T-helper 1 cell treated with Interleukin-12 subunit alpha and Interleukin-12 subunit beta and Interleukin-4 antibody, amounts not matched to agents 30 ng/mL and 1 ng/mL, for 36 hours (primary cell): ENCODE measurements at regions not wholly inside any gene's neighbourhood (a gene's known extent, or its start where the extent isn't known, plus 50 kb on each side); places are given as distances from the start of the nearest gene placed in this dataset.

Experiments
- intact Hi-C: fragments of 100-400 bp; cut with micrococcal nuclease; formaldehyde crosslinking; loops from one replicate; pipeline ENCODE4 v1.15.1; 2024

DNA sequence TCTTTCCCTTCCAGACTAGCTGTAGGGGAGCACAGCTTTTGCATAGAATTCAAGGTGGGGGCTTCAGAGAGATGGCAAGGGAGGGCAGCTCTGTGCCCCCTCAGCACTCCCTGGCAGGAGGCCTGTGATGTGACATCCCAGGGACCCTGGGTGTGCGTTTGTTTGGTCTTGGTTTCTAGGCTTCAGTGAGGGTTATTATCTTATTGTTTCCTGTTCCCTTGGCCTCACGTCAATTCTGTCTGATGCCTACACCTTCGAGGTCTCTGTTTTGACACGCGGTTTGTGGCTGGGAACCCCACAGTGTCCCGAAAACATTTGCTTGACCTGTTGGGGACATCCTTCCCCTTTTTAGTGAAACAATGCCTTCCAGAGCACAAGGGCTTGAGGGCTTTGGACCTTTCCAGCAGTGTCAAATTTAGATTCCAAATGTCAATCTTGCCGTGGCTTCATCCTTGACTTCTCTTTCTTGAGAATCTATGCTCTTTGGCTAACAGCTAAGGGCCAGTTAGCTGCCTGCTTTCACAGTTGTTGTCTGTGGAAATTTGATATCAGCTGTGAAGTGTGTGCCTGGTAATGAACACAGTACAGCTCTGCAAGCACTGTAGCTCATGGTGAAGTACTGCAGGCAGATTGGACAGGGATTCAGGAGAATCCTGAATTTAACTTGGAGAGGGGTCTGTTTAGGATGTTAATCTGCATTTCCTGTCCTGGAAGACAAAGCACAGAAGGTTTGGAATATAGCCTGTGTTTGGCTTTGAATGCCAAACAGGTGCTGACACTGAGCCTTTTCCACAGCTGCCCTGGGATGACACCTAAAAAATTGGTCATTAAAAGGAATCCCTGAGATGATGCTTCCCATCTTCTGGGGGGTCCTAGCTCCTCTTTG, 108.2 kb upstream of the CXCR4 start:
- intact Hi-C loops = no loop called here

- intact Hi-C loops = no loop called here
Measured at GRCh38 chr2:136223274-136223673, 105.3 kb upstream of the CXCR4 start.

DNA sequence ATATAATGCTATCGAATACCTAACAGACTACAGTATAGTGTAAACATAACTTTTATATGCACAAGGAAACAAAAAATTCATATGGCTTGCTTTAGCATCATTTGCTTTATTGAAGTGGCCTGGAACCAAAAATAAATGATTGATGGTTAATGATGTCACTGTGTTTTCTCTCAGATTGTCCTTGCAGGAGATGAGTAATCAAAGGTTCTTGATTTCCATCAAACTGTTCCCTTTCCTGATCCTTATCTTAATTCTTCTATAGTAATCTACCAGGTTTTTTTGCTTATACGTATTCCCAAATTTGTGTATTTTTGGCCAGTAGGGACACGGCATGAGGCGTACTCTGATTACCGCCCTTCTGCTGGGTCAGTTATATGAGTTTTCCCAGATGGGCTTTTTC, 104.9 kb upstream of the CXCR4 start:
- intact Hi-C loops = no loop called here

DNA sequence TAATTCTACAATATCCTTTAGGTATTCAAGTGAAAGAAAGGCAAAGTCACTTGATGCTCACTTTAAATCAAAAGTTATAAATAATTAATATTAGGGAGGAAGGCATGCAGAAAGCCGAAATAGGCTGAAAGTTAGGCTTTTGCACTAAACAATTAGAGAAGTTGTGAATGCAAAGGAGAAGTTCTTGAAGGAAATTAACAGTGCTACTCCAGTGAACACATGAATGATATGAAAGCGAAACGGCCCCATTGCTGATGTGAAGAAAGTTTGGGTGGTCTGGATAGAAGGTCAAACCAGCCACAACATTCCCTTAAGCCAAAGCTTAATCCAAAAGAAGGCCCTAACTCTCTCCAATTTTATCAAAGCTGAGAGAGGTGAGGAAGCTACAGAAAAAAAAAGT, 103.1 kb upstream of the CXCR4 start:
- intact Hi-C loops = no loop called here

GRCh38 chr2:136219963-136220362, 102.0 kb upstream of the CXCR4 start:
- intact Hi-C loops = no loop called here

GRCh38 chr2:136219341-136219740, 101.4 kb upstream of the CXCR4 start:
- intact Hi-C loops = no loop called here

GRCh38 chr2:136217996-136218395, 100.0 kb upstream of the CXCR4 start:
- intact Hi-C loops = no loop called here

- intact Hi-C loops = no loop called here
Measured at GRCh38 chr2:136215908-136216472, 98.0 kb upstream of the CXCR4 start.

DNA sequence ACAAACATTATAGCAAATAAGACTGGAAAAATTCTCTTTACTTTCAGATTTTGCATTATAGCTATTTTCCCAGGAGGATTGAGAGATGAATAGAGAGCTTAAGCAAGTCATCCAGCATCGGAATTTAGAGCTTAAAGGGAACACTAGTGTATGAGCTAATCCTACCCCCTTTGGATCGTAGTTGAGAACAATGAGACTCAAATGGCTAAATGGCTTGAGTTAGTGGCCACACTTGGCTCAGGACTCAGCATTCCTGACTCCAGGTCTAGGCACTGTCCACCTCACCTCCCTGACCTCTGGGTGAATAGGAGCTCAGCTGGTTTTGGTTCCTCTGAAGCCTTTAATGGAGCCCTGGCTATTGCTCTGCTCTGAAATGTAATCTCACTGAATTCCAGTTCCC, 97.5 kb upstream of the CXCR4 start:
- intact Hi-C loops = no loop called here

GRCh38 chr2:136214307-136215200, 96.6 kb upstream of the CXCR4 start:
- intact Hi-C loops = loop anchor here (5.0 kb wide), 1 partner anchor 82 kb away; no protein-coding TSS in a partner anchor

DNA sequence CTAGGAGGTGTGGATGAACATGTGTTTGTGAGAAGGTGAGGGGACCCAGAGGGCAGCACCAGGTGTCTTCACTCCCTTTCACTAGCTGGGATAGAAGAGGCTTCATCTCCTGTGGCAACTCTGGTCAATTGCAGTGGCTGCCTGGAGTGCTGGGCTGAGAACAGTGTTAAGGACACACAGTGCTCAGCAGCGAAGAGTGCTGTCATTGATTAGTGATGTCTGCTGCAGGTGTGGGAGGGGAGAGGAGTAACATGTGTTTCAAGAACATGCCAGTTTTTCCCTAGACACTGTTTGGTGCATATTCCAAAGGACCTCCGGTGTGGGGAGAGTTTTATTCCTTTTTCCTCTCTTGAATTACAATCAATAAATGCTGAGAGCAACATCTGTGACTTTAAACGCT, 95.9 kb upstream of the CXCR4 start:
- intact Hi-C loops = loop anchor here (5.0 kb wide), 1 partner anchor 82 kb away; no protein-coding TSS in a partner anchor

DNA sequence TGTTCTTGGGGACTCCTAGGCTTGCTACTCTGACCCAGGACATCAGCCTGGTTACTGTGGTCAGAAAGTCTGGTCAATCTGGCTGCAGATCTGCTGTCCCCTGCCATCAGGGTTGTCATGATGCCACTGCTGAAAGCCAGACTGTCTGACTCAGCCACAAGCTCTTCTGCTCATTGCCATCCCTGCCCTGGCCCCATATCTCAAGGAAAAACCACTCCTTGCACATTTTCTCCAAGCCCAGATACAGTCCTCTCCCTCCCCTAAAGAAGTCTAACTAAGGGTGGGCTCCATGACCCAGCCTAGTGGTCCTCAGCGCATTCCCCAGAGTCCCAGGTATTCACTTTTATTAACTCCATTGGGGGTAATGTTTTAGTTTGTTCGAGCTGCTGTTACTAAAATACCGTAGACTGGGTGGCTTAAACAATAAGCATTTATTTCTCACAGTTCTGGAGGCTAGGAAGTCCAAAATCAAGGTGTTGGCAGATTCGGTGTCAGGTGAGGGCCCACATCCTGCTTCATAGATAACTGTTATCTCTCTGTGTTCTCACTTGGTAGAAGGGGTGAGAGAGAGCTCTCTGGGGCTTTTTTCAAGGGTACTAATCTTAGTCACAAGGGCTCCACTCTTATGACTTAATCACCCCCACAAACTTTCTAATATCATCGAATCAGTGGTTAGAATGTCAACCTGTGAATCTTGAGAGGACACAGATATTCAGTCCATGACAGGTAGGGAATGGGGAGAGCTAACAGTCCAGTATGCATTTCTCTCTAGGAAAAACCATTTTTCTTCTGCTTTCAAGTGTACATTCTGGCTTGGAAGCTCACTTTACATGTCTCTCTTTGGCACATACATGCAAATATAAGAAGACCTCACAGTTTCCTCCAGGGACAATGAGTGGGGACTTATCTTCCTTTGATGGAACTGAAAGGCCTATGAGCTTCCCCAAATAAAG, 94.8 kb upstream of the CXCR4 start:
- intact Hi-C loops = loop anchor here (5.0 kb wide), 1 partner anchor 80 kb away; no protein-coding TSS in a partner anchor

GRCh38 chr2:136211701-136212100, 93.8 kb upstream of the CXCR4 start:
- intact Hi-C loops = loop anchor here (5.0 kb wide), 1 partner anchor 79 kb away; no protein-coding TSS in a partner anchor

- intact Hi-C loops = loop anchor here (5.0 kb wide), 1 partner anchor 79 kb away; no protein-coding TSS in a partner anchor
Measured at GRCh38 chr2:136210822-136211221, 92.9 kb upstream of the CXCR4 start.

DNA sequence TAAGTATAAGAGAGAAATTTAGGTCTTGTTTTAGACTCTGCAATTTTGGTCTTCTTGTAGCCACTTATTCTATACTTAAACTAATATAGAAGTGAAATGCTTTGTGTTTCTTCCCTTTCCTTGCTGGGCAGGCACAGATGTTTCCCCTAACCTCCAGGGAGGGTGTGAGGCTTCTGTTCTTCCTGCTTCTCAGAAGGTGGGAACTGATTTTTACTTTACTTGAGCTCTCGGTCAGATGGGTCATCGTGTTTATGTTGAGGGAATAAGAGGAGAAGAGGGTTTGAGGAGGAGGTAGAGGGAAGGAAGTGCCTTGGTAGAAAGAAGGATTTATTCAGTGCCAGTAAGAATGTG, 92.5 kb upstream of the CXCR4 start:
- intact Hi-C loops = loop anchor here (5.0 kb wide), 1 partner anchor 78 kb away; no protein-coding TSS in a partner anchor

DNA sequence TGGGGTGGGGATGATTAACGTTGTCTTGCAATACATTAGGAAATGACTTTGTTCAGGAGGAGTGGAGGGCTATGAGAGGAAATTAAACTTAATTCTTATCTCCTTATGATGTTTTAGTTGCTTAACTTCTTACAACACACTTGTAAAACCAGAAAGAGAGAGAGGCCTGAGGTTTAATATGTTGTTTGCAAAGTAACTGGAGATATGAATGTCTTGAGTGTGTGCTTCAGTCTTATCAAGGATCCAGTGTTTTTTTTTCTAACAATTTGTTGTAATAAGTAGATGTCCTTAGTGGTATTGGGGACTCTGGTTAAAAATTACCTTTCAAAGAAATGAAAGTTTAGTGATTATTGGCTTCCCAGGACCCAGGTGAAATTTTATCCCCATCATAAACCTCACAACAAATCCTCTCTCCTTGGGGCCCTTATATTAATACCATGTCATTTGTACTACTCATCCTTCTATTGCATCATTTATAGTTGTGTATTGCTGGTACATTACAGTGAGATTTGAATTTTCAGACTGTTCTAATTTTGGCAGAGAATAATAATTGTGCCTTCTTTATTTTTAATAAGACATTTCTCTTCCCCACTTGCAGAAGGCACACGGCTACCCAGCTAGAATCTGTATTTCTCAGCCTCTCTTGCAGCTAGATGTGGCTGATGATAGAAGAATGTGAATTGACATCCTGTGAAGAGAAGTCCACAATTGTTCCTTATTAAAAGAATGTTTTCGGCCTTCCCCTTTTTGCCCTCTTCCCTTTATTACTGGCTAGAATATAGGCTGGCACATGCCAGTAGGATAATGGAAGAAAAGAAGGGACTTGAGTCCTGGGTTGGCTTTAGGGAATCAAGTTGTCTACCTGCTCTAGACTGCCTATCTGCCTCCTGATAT, 91.9 kb upstream of the CXCR4 start:
- intact Hi-C loops = loop anchor here (5.0 kb wide), 1 partner anchor 78 kb away; no protein-coding TSS in a partner anchor

DNA sequence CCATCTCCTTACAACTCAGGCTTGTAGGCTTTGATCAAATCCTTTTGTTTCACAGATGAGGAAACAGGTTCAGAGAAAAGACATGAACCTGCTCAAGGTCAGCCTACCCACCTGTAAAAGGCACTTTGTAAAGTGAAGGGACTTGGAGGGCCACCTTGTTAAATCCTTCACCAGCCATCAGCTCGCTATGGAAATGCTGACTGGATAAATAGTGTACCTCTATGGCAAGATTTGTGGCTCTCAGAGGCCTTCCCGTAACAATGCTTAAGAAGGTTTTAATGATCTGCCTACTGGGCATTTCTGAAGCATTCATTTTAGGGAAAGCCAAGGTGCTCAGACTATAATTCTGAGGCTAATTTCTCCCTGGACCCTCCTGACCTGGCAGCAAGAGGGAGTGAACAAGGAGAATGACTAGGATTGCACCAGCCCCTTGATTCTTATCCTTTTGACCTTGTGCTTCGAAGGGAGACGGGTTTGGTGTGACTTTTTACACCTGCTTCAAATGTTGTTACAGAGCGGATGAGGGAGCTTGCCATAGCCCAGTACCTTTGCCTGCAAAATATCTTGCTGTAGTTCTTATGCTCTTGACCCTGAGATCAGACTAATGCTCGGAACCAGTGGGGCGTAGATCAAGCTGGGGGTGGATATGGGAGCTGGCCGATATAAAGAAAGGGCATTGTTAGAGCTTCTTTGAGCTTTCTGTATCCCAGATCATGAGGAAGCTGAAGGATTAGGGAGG, 90.9 kb upstream of the CXCR4 start:
- intact Hi-C loops = no loop called here

DNA sequence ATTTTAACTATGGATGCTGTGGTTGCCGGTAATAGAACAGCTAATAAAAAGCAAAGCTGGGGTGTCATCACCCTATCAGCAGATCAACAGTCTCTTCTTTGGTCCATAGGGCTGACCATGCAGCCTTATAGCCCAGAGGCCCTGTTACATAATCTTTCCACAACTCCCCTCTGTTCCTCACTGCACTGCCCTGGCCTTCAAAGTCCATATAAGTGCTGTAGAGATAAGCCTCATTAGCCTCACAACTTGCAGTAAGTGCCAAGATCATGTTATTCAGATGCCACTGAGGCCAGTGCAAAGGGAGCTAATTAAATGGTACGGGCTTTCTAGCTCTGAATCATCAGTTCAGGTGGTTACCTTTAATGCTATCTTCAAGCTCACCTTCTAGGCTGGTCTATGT, 89.7 kb upstream of the CXCR4 start:
- intact Hi-C loops = loop anchor here (2.0 kb wide), 1 partner anchor 31 kb away; no protein-coding TSS in a partner anchor
